RPMI7951 (cell line): ENCODE measurements at regions not wholly inside any gene's neighbourhood (a gene's known extent, or its start where the extent isn't known, plus 50 kb on each side); places are given as distances from the start of the nearest gene placed in this dataset.
"Not testable (repeated sequence)": the region's sequence is repeated elsewhere in the genome, so short reads cannot be mapped to it uniquely, and the experiment has no call there.

Experiments
- DNase-seq: peaks from one replicate; pipeline ENCODE4 v3.0.0-alpha.2; 2012; ENCODE audit warnings: low read depth

DNA sequence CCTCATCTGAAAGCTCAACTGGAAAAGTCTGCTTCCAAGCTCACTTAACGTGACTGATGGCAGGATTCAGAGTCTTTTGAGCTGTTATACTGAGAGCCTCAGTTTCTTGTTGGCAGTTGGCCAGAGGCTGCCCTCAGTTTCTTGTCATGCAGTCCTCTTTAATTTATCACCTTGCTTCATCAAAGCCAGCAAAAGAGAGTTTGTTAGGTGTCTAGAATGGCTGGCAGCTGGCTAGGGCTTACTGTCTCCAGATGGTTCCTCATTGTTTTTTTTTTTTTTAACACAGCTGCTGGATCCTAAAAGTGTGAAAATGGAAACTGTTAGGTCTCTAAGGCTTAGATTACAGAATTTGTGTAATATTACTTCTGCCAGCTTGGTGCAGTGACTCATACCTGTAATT, 310.6 kb downstream of the PDCD6IP start:
- DNase-seq = no peak

DNA sequence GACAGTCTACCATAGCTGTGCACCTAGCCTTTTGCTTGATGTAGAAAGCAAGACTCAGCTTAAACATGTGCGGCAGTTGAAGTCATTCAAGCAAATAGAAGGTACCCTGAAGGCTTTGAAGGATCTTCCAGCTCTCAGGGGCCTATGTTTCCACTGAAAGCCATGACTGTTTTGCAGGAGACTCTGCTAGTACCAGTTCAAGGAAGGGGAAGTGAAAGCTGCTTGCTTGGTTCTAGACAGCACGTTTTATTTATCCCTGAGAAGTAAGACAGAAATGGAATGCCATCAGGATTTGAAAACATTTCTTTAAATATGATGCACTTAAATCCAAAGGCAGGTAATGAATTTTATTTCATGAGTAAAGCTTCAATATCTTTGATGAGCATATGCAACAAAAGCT, 311.4 kb downstream of the PDCD6IP start:
- DNase-seq = no peak

GRCh38 chr3:34111361-34111760, 312.9 kb downstream of the PDCD6IP start:
- DNase-seq = no peak

GRCh38 chr3:34112261-34112660, 313.8 kb downstream of the PDCD6IP start:
- DNase-seq = not testable (repeated sequence)

GRCh38 chr3:34131091-34131490, 332.7 kb downstream of the PDCD6IP start:
- no peak for DNase-seq

GRCh38 chr3:34132069-34132692, 333.8 kb downstream of the PDCD6IP start:
- no peak for DNase-seq

GRCh38 chr3:34139566-34139965, 341.1 kb downstream of the PDCD6IP start:
- DNase-seq = no peak

- DNase-seq = no peak
Measured at GRCh38 chr3:34140616-34141015, 342.2 kb downstream of the PDCD6IP start.

- no peak for DNase-seq
Measured at GRCh38 chr3:34141841-34142337, 343.5 kb downstream of the PDCD6IP start.

DNA sequence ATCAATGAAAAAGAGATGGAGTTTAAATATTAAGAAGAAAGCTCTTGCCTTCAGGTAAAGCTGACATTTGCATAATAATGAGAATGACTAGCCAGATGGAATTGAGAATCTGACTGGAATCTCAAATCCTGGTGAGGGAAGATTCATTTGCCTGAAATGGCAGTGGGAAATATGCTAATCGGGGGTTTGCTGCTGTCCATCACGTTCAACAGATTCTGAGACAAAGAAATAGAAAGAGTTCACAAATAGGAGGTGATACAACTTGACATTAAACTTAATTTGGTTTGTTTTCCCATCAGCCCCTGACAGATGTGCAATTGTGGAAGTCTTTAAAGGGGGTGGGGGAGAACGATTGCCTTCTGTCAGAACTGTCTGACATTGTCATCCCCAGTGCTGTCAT, 347.4 kb downstream of the PDCD6IP start:
- no peak for DNase-seq

DNA sequence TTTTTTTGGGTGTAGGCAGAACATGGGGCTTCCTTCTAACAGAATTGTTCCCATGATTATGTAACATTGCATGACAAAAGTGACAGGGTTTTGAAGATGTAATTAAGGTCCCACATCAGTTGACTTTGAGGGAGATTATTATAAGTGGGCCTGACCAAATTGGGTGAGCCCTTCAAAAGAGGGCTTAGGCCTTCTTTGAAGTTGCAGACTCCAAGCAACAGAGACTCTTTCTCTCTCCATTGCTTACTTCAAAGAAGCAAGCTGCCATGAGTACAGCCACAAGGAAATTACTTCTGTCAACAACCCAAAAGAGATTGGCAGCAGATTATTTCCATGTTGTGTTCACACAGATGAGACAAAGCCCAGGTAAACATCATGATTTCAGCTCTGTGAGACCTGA, 348.2 kb downstream of the PDCD6IP start:
- no peak for DNase-seq

- no peak for DNase-seq
Measured at GRCh38 chr3:34150992-34151391, 352.6 kb downstream of the PDCD6IP start.

DNA sequence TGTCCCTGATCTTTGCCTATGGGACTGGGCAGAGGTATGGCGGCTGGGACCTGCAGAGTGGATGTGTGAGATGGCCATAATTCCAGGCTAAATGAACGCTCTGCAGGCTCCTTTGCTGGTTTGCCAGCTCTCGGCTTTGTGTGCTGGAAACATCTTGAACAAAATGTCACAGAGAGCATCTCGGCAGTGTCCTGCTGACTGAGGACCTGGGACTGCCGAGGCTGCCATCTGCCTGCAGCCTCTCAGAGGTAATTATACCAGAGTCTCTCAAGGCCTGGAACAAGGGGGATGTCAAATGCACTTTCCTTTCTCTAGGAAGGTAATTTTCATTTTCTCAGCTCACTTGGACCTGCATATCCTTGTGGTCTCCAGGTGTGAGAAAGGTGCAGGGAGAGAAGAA, 354.2 kb downstream of the PDCD6IP start:
- no peak for DNase-seq

- DNase-seq = no peak
Measured at GRCh38 chr3:34155108-34155507, 356.7 kb downstream of the PDCD6IP start.

DNA sequence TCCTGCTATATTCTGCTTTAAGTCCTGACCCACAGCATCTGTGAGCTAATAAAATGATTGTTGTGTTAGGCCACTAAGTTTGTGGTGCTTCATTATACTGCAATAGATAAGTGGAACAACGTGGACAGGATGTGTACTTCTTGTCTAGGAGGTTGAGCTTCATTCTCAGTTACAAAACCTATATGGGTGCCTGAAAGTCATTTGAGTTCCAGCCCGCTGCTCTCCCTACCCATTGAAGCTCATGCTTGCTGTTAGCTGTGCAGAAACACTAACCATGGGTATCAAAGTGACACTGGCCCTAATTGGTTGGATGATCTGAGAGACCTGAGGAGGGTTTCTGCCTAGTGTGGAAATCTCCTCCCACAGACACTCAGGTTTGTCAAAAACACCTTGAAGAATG, 357.2 kb downstream of the PDCD6IP start:
- DNase-seq = no peak

- DNase-seq = no peak
Measured at GRCh38 chr3:34157491-34157890, 359.1 kb downstream of the PDCD6IP start.

- DNase-seq = no peak
Measured at GRCh38 chr3:34159613-34160420, 361.4 kb downstream of the PDCD6IP start.

- DNase-seq = not testable (repeated sequence)
Measured at GRCh38 chr3:34169636-34170035, 371.2 kb downstream of the PDCD6IP start.

DNA sequence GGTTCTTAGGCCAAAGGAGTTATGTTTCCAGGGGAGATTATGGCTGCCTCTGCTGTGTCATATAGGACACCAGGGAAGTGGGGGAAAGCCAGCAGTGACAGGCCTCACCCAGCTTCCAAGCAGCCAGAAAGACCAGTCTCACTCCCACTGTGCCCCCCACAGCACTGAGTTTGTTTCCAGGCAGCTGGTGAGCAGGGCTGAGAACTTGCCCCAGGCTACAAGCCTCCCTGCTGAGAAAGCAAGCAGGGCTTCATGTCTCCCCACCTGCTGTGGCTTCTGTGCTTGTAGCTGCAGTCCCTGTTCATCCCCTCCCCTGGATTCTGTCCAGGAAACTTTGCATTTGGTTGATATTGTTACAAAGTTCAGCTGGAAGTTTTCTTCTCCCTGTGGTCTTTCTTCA, 376.3 kb downstream of the PDCD6IP start:
- DNase-seq = no peak

GRCh38 chr3:34175636-34176176, 377.3 kb downstream of the PDCD6IP start:
- DNase-seq = no peak

DNA sequence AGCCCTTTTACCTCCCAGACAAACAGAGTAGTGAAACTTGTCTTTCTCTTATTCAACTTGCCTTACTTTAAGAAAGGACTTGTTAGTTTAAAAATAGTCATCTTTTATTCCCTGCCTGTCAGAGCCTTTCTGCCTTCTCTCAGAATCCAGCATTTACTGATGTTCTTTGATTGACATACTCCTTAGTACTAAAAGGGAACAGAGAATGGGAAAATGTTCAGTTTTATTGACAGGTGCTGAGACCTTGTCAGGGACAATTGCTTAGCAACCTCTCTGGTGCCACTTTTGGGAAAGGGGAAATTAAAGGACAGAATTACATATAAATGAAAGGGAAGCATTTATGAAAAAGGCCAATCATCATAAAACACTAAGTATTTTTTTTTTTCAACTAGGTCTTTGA, 378.3 kb downstream of the PDCD6IP start:
- DNase-seq = no peak

DNA sequence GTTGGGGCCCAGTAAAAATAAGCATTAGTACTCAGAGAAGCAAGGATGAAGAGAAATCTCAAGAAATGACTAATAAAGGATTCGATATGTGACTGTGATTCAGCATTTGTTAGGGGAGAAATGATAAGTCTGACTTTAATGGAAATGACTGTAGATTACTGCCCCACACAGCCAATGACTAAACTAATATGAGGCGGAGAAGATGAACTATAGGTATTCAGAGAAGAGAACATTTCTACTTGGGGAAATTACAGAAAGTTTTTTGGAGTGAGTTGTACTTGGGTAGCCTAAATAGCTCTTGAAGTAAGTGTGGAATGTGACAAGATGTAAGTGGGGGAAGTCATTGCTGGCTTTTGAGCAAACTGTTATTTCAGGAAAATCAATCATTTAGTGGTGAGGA, 380.0 kb downstream of the PDCD6IP start:
- DNase-seq = no peak

GRCh38 chr3:34179716-34180115, 381.3 kb downstream of the PDCD6IP start:
- DNase-seq = no peak
